ENCODE measurements at regions not wholly inside any gene's neighbourhood (a gene's known extent, or its start where the extent isn't known, plus 50 kb on each side); places are given as distances from the start of the nearest gene placed in this dataset.
A peak's percentile ranks its signal among the peaks of the same experiment; 100 is the strongest.
"Not testable (repeated sequence)": the region's sequence is repeated elsewhere in the genome, so short reads cannot be mapped to it uniquely, and the experiment has no call there.

- no peak for DNase-seq
These were observed 449.2 kb downstream of the GJA1 start for GRCh38 chr6:121884620-121885019.

GRCh38 chr6:121885399-121886152 is 450.1 kb downstream of the GJA1 start:
- peak; percentile 76 for DNase-seq

DNA sequence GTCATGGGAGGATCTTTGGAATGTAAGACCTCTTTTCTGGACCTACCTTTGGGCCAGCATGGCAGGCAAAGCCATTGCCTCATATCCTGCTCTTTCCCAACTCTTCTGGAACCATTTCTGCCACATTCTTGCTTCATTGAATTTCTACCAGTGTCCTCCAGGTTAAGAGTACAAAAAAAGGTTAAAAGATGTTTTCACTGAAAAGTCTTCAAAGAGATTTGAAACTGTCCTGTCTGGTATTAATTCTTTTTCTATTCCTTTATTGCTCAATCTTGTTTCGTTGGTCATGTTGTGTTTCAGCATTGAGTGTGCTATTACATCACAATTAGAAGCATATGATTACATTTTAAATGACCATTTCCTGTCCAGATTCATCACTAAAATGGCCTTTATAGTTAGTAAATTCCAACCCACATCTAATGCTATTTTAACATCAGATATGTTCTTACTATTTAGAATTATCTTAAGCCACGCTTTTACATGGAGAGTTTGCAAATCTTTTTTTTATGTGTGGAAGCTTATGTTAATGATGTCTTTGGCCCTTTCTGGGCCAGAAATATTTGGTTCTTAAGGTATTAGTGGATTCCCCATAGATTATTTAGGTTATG is 450.9 kb downstream of the GJA1 start:
- DNase-seq = peak; percentile 41

DNA sequence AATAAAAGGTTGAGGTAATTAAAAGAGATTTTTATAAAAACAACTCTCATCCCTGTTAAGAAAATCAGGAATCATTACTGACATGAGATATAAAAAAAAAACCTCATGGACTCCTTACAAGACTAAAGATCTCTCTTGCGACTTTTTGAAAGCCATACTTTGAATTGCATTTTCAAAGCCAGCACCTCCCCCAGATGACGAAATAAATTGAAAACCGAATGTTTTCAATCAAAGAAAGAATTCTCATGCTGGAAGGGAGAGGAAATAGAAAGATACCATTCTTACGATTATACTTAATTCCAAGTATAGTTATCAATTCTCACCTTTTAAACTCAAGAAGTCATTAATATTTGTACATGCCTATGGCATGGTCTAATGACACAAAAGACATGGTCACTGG is 452.3 kb downstream of the GJA1 start:
- DNase-seq = no peak

DNA sequence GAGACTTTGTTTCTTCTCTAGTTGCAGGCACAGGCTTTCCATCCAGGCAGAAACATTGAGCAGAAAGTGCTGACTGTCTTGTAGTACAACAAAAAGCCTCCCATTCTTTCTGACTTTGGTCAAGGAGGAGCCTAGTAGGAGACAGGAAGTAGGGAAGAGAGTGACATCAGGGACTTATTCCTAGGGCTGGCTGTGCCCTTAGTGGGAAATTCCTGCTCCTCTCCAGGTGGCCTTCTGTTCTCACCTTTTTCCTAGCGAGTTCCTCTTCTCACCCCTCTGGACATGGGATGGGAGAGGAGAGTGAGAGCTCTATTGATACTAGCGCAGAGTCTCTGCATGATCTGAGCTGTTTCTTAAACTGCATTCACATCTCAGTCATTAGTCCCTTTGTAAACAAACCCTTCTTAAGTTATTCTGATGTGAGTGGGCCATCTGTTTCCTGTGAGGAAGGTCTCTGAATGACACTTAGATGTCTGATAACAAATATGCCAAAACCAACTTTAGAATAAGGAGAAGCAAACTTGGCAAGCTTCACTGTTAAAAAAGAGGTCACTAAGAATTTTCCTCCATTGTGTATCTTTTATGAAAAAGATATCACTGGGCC is 455.0 kb downstream of the GJA1 start:
- DNase-seq = no peak

DNA sequence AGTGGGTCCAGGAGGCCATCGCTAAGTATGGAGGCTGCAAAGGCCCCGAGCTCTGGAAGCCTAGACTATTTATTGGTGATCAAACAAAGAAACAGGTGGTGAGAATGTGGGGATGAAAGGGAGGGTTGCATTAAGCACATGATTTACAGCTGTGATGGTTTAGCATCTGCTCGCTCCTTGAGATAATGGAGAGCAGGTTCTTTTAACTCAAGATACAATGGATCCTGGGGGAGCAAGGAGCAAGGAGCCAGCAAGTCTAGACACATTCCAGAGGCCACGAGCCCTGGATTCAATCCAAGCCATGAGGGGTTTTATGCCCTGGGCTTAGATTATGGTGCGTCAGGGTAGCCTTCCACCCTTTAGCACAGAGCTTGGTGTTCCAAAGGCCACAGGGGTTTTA is 460.3 kb downstream of the GJA1 start:
- DNase-seq = not testable (repeated sequence)

DNA sequence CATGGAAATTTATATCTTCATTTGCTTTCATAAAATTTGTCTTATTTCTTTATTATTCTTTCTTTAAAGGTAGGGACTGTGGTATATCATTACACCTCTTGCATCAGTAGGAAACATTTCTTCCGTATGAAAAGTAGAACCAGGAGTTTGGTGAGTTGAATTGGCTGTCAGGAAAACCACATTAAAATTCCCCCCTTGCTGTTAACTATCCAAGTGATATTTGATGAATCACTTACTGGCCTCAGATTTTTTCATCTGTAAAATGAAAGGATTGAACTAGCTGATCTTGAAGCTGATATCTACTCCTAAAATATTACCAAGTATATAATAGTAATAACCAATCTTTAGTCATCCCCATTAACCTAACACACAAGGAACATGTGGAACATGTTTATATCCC is 460.9 kb downstream of the GJA1 start:
- DNase-seq = peak; percentile 38

DNA sequence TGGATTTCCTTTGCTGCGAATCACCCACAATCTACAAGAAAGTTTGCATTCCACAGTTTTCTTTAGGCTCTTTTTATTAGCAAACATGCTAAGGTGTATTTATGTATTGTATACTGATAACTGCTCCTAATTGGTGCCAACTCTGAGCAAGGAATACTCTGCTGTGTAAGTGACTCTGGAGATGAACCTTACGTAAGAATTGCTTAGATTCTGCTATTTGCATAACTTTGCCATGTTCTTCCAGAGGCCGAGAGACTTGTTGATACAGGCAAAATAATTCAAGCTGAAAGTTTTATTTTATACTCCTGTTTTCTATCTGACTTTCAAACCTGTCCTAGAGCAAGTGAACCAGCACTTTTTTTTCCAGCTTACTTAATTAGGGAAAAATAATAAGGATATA is 461.3 kb downstream of the GJA1 start:
- DNase-seq = no peak

DNA sequence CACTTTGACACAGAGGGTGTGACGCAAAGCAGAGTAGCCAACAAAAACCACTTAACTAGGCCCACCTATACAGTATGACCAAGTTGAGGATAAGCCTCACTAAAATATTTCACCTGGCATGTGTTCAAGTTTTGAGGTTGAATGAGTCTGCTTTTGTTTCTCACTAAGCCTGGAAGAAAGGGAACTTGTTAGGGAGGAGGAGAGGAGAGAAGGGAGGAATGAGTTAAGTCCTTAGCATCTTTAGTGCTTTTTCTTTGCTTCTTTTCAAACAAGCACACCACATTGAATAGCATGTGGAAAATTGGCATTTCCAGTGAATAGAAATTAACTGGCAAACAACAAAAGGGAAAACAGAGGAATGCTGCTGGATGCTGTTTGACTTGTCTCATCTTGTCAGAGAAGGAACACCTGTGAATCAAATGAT is 461.9 kb downstream of the GJA1 start:
- DNase-seq = peak; percentile 64

DNA sequence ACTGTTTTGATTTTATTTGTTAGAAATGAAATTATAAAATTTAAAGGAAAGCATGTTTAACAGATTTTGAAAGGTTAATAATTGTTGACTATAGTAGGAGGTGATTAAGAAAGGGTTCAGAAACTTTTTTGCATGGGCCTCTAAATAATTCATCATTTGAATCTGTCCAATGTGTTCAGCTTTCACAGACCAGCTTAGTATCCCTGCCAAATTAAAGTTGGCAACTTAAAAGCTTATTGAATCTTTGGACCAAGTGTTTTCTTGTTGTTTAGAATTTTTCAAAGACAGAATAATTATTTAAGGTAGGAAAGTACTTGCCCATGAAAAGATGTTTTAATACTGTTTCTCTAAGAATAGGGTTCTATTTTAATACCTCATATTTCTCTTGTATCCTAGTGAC is 466.0 kb downstream of the GJA1 start:
- DNase-seq = no peak

DNA sequence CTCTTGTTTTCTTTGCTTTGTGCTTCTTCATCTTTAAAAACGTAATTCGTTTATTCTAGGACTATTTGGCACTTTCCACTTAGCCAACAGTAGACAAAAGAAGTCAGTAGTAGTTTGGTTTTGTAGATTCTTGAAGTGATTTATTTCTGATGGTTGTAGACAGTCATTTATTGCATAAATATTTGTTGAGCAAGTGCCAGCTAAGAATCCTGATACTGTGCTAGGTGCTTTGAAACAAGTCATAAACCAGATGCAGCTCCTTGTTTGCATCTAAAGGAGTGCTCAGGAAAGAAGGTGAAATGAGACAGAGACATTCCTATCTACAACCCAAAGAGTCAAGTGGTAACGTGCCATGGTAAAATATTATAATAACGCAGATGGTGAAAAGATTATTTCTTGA is 469.1 kb downstream of the GJA1 start:
- no peak for DNase-seq

- DNase-seq = peak; percentile 12
These were observed 477.5 kb downstream of the GJA1 start for GRCh38 chr6:121912905-121913304.

GRCh38 chr6:121917263-121917829 is 481.9 kb downstream of the GJA1 start:
- DNase-seq = no peak

DNA sequence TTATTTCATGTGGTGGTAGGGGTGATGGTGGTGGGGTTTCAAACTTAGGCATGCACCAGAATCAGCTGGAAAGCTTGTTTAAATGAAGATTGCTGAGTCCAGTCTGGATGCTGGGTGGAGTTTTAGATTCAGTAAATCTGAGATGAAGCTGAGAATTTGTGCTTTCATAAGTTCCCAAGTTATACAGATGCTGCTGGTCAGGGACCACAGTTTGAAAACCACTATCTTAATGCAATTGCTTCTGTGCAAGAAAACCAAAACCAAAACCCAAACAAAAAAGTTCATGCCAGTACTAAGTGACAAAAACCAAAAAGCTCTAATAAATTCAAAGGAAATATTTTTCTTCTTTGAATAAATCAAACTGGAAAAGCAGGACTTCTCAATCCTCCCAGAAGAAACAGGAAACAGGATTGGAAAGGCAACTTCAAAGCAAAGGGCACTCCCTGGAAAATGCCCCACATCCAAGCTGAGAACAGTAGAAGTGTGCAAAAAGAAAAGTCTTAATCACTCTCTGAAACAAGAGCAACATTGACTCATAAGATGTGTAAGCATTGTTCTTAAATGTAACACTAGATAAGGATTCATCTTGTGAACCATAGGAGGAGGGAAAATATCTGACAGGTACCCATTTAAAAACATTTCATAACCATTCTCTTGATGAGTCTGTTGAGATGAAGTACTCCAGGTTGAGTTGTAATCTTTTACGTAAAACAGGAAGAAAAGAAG is 481.5 kb upstream of the HSF2 start:
- peak; percentile 48 for DNase-seq

DNA sequence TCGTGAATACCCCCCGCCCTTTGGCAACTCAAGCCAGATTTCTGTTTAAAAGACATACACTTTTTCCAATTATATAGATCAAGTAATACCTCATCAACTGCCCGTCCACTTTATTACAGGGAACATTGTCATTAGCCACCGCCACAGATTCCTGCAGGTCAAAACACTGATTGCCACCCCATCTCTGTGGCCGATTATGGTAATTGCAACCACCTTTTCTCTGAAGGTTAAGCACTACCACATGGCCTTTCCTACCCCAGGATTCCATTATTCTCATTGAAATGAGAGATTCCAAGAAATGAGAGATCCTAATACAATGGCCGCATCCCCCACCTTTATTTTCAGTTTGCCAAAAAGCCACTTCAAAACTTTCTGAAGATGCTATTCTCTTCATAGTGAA is 478.8 kb upstream of the HSF2 start:
- no peak for DNase-seq

DNA sequence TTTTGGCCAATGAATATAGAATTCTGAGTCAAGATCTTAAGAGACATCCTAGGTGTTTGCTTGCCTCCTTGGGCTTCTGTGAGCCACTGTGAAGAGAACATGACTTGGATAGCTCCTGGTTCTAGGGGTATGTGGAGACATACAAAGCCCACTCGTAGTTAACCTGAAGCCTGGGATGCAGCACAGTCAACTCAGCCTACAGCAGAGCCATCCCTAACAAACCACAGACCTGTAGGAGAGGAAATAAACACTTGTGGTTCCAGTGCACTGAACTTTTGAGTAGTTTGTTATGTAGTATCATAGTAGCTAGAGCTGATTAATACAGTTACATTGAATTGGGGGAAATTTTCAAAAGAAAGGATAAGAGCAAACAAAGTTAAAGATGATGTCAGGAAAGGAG is 474.4 kb upstream of the HSF2 start:
- DNase-seq = no peak

DNA sequence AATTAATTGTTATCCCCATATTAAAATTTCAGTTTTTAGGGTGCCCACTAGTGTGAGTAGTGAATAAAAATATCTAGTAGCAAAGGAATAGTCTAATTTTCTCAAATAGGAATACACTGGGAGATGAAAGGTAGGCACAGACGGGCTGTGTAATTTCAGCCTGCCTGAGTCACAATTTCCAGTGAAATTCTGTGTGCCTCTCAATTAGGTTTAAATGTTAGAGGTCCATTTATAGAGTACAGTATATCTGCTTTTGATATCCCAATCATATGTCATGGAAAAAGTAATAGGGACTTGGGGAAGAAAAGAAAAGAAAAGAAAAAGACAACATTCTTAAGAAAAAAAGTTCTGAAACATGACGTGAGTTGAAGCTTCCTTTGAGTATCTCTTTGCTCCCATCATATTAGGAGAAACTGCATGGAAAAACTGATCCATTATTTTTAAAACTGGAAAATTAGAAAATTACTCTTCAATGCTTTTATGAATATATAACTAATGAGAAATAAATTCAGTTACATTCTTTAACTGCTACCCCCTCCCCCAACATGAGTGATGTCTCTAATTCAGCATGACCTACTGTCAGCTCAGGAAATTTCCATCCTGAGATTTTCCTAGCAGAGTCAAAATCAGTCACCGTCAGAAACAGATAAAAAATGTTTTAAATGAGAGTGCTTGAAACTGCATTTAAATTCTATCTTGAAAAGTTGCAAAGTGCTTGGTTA is 473.8 kb upstream of the HSF2 start:
- no peak for DNase-seq

DNA sequence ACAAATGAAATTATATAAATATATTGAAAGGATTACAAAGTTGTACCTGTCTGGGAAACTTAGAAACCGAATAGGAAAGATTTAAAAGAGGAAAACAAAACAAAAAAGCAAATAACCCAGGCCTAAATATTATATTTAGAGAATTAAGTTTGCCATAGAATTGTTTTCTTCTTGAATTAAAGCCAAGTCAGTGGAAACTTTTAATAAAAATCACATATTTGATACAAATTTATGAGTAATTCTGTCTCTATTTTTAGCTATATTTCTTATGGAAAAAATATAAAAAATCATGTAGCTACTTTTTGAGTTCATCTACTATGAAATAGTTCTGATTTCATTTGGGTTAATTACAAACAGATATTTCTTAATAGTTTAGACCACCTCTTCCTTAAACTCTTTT is 470.2 kb upstream of the HSF2 start:
- no peak for DNase-seq

DNA sequence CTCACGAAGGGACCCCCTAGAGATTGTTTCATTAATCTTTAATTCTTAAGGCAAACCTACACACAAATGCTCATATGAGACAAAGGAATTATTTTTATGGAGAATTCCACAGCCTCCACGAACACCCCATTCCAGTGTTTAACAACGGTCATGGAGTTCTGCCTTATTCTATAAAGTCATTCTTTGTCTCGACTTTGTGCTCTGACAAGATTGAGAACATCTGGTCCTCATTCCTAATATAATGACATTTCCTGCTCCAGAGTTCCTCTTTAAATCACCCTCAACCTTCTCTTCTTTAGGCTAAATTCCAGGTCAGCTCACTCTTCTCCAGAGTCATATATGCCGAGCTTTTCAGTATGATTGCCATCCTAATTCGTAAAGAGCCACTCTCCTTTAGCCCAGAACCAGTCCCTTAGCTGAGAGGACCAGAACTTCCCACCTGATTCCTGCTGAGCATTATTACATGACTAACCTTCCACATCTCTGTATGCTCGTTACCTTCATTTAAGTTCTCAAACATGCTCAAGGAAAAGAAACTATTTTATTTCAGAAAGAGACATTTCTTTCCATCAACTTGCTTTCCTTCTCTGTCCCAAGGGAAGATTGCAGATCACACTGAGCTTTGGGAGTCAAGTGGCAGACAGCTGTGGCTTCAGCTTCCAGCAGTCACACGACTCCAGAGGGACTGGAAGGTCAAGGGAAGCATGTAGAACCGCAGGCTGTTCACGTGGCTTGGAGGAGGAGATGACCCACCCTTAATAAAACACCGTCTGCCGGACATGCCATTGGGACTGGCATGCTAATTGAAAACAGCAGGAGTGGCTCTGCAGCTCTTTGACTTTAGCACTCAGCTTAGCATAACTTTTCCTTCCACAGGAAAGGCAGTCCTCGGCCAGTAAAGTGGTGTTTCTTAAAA is 467.1 kb upstream of the HSF2 start:
- DNase-seq = no peak

DNA sequence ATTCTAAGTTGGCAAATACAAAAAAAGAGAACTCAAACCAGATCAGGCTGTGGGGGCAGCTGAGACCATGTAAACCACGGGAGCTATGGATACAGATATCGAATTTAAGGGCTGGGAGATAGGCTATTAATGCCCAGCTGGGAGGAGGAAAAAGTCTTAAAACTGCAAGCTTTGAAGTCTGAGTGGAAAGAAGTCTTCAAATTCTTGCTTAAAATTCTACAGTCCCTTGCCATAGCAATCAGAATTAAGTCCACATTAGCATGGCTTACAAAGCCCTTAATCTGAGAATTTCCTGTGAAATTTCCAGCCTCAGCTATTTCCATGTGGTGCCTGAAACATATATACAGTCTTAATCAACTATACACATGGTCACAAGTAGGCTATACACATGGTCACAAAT is 465.0 kb upstream of the HSF2 start:
- DNase-seq = no peak

DNA sequence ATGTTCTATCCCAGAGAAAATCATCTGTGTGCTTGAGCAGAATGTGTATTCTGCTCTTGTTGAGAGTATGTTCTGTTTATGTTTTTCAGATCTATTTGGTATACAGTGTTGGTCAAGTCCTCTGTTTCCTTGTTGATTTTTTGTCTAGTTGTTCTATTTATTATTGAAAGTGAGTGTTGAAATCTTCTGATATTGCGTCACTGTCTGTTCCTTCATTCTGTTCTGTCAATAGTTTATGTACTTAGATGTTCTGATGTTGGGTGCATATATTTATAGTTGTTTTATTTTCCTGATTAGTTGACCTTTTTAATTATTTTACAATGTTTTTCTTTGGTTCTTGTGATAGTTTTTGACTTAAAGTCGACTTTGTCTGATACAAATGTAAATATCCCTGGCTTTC is 458.7 kb upstream of the HSF2 start:
- no peak for DNase-seq

GRCh38 chr6:121944354-121944753 is 455.1 kb upstream of the HSF2 start:
- no peak for DNase-seq

All from NCI-H226 (cell line).